Ovary (tissue), 3 donors: ENCODE measurements at regions not wholly inside any gene's neighbourhood (a gene's known extent, or its start where the extent isn't known, plus 50 kb on each side); places are given as distances from the start of the nearest gene placed in this dataset.

ENCODE experiments used
- CTCF ChIP-seq, 3 donors: fragments of 450-650 bp in 2 of 3; fragments of 200-600 bp in 1 of 3; IDR thresholded peaks; one replicate each; pipeline versions ENCODE4 v1.5.1 to v1.8.0; 2016 to 2022; ENCODE audit warnings: antibody characterized with exemption in 3 of 3, mild to moderate bottlenecking in 1 of 3
- POLR2A ChIP-seq: fragments of 450-650 bp; IDR thresholded peaks from one replicate; pipeline ENCODE4 v1.6.1; 2017; ENCODE audit warnings: antibody characterized with exemption, mild to moderate bottlenecking, moderate library complexity
- donor health status: DM: no; HTN: no; CAD: no.

GRCh38 chr1:60716472-60716871 is 365.9 kb upstream of the NFIA start:
- TF ChIP-seq CTCF (IDR thresholded peaks at IDR 0.05) (no peak), POLR2A (no peak)
